Left lung (tissue), 4 donors: ENCODE measurements at regions not wholly inside any gene's neighbourhood (a gene's known extent, or its start where the extent isn't known, plus 50 kb on each side); places are given as distances from the start of the nearest gene placed in this dataset.
A peak's percentile ranks its signal among the peaks of the same experiment; 100 is the strongest.

ENCODE experiments used
- ATAC-seq: fragments of 200-7000 bp; cut with Tn5 transposase; one replicate; pipeline ENCODE4 v1.9.1; 2020; ENCODE audit warnings: moderate library complexity
- DNase-seq, 4 donors: peaks; one replicate each; pipeline ENCODE4 v3.0.0-alpha.2; 2013 to 2020
- H3K27ac ChIP-seq, 2 donors: fragments of 200-600 bp; sonication (generic) in 1 of 2; one replicate each; pipeline versions ENCODE4 v1.5.0 to v1.8.0; 2020 to 2021
- H3K27me3 ChIP-seq, 2 donors: fragments of 200-600 bp; sonication (generic) in 1 of 2; one replicate each; pipeline versions ENCODE4 v1.5.0 to v1.8.0; 2020 to 2021
- H3K36me3 ChIP-seq, 2 donors: fragments of 200-600 bp; sonication (generic) in 1 of 2; one replicate each; pipeline versions ENCODE4 v1.5.0 to v1.8.0; 2020 to 2021
- H3K4me1 ChIP-seq, 2 donors: fragments of 200-600 bp; one replicate each; pipeline ENCODE4 v1.8.0; 2021
- H3K4me3 ChIP-seq, 2 donors: fragments of 200-600 bp; sonication (generic) in 1 of 2; one replicate each; pipeline versions ENCODE4 v1.5.0 to v1.8.0; 2020 to 2021; ENCODE audit warnings: mild to moderate bottlenecking in 1 of 2
- H3K9me3 ChIP-seq, 2 donors: fragments of 200-600 bp; sonication (generic) in 1 of 2; one replicate each; pipeline versions ENCODE4 v1.5.0 to v1.8.0; 2020 to 2021
- CTCF ChIP-seq, 2 donors: fragments of 200-600 bp; sonication (generic) in 1 of 2; IDR thresholded peaks; one replicate each; pipeline versions ENCODE4 v1.5.0 to v1.8.0; 2021; ENCODE audit warnings: antibody characterized with exemption in 2 of 2
- intact Hi-C, 2 donors: fragments of 100-400 bp; cut with DNase I; formaldehyde crosslinking; loops; one replicate each; pipeline versions ENCODE4 v1.11.2 to v1.14.2; 2022
- donor health status: DM: no; HTN: yes; CAD: no.
- donor health status: DM: no; HTN: no; CAD: no.

- DNase-seq (no peak), ATAC-seq (no peak)
- no peaks in the 10 kb centered on the region for H3K4me1 ChIP-seq
- TF ChIP-seq CTCF (IDR thresholded peaks at IDR 0.05), result no peak
- H3K27me3 ChIP-seq, result no peaks in the 10 kb centered on the region
- H3K9me3 ChIP-seq, result peaks cover 0 to 4% of the 10 kb centered on the region in 2 donors
- H3K36me3 ChIP-seq, result no peaks in the 10 kb centered on the region
- H3K27ac ChIP-seq, result no peak overlapping the region
- intact Hi-C loops, result no loop called here
- no peak overlapping the region for H3K4me3 ChIP-seq
Measured at GRCh38 chr13:61810065-61810464, 394.4 kb upstream of the PCDH20 start.

GRCh38 chr13:61797397-61797796, 381.7 kb upstream of the PCDH20 start:
- no peaks in the 10 kb centered on the region for H3K27me3 ChIP-seq
- H3K4me1 ChIP-seq, result no peaks in the 10 kb centered on the region
- ATAC-seq, result no peak
- H3K27ac ChIP-seq, result no peak overlapping the region
- H3K36me3 ChIP-seq, result no peaks in the 10 kb centered on the region
- H3K9me3 ChIP-seq, result no peaks in the 10 kb centered on the region
- H3K4me3 ChIP-seq, result no peak overlapping the region
- no peak for DNase-seq
- intact Hi-C loops, result no loop called here
- no peak for TF ChIP-seq CTCF (IDR thresholded peaks at IDR 0.05)

GRCh38 chr13:61795580-61795979, 379.9 kb upstream of the PCDH20 start:
- Histone ChIP-seq H3K4me1 (no peaks in the 10 kb centered on the region), H3K27me3 (no peaks in the 10 kb centered on the region), H3K27ac (no peak overlapping the region), H3K36me3 (no peaks in the 10 kb centered on the region), H3K4me3 (no peak overlapping the region), H3K9me3 (no peaks in the 10 kb centered on the region)
- ATAC-seq (no peak), DNase-seq (peak in 2 of 4 donors; percentile 47 to 59)
- intact Hi-C loops, result no loop called here
- TF ChIP-seq CTCF (IDR thresholded peaks at IDR 0.05), result no peak

DNA sequence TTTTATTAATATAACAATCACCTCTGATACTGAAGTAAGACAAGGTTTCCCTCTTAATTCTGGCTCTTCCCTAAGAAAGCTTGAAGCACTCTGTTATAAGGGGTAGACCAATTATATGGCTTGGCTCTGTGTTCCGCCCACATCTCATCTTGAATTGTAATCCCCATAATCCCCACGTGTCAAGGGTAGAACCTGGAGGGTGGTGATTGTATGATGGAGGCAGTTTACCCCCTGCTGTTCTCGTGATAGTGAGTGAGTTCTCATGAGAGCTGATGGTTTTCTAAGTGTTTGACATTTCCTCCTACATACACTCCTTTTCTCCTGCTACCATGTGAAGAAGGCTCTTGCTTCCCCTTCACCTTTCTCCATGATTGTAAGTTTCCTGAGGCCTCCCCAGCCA, 363.8 kb upstream of the PCDH20 start:
- TF ChIP-seq CTCF (IDR thresholded peaks at IDR 0.05), result no peak
- no peak overlapping the region for H3K27ac ChIP-seq
- H3K4me3 ChIP-seq, result no peak overlapping the region
- H3K9me3 ChIP-seq, result no peaks in the 10 kb centered on the region
- no peaks in the 10 kb centered on the region for H3K36me3 ChIP-seq
- H3K27me3 ChIP-seq, result no peaks in the 10 kb centered on the region
- intact Hi-C loops, result no loop called here
- DNase-seq (no peak), ATAC-seq (no peak)
- no peaks in the 10 kb centered on the region for H3K4me1 ChIP-seq

- intact Hi-C loops, result no loop called here
- H3K36me3 ChIP-seq, result no peaks in the 10 kb centered on the region
- no peak for ATAC-seq
Measured at GRCh38 chr13:61778531-61778930, 362.9 kb upstream of the PCDH20 start.

More at GRCh38 chr13:61778531-61778930, 362.9 kb upstream of the PCDH20 start:
- no peak overlapping the region for H3K27ac ChIP-seq
- H3K27me3 ChIP-seq, result no peaks in the 10 kb centered on the region
- TF ChIP-seq CTCF (IDR thresholded peaks at IDR 0.05), result no peak
- no peaks in the 10 kb centered on the region for H3K4me1 ChIP-seq
- H3K9me3 ChIP-seq, result no peaks in the 10 kb centered on the region
- no peak overlapping the region for H3K4me3 ChIP-seq
- no peak for DNase-seq
